ENCODE measurements at regions not wholly inside any gene's neighbourhood (a gene's known extent, or its start where the extent isn't known, plus 50 kb on each side); places are given as distances from the start of the nearest gene placed in this dataset.
"Not testable (repeated sequence)": the region's sequence is repeated elsewhere in the genome, so short reads cannot be mapped to it uniquely, and the experiment has no call there.

DNA sequence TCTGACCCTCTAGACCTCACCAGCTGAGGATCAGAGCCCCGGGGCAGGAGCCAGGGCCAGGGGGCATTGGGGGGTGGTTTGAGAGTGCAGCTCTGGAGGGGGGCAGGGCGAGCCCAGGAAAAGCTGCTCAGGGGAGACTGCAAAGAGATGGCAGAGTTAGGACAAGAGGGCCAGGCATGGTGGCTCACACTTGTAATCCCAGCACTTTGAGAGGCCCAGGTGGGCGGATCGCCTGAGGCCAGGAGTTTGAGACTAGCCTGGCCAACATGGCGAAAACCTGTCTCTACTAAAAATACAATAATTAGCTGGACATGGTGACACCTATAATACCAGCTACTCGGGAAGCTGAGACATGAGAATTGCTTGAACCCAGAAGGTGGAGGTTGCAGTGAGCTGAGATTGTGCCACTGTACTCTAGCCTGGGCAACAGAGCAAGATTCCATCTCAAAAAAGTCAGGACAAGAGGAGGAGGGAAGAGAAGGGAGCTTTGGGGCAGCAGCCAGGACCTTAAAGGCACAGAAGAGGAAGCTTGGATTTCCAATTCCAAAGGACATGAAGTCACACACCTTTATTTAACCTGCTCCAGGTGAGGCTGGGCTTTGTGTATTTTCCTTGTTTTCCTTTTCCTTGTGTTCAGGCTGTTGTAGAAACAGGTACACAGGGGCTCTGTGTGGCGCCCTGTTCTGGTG lies 180.5 kb upstream of the OSBPL11 start:
- CTCF ChIA-PET; SMC1A ChIA-PET (ENCODE audit: uncharacterized antibody, unreplicated experiment); RAD21 ChIA-PET (ENCODE audit: unreplicated experiment): not testable (repeated sequence)

DNA sequence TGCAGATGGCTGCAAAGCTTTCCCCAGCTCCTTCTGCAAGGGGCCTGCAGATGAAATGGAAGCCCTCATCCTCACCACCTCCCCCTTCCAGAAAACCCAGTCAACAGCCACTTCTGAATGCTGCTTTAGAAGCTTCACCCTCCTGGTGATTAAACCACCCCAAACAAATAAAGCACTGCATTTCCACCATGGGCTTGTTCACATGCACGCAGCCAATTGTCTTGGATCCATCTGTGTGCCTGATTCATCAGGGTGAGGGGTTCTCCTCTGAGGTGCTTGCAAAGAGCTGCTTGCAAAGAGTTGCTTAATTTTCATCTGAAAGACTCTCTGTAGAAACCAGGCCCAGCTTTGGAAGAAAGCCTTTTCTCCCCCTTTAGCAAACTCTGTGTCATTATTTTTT lies 184.0 kb upstream of the OSBPL11 start:
- H3K4me3 ChIP-seq; CTCF ChIA-PET; H3K36me3 ChIP-seq (ENCODE audit: control insufficient read depth in 2 of 2, insufficient read depth in 2 of 2, low read length in 1 of 2); DNase-seq (ENCODE audit: low read depth, low spot score); in situ Hi-C loops (cut with MboI); H3K4me2 ChIP-seq (ENCODE audit: control insufficient read depth, insufficient read depth); H3K4me1 ChIP-seq (ENCODE audit: control insufficient read depth, insufficient read depth, low read length); SMC1A ChIA-PET (ENCODE audit: uncharacterized antibody, unreplicated experiment); FAIRE-seq; ATAC-seq; intact Hi-C loops (cut with micrococcal nuclease; ENCODE audit: unreplicated experiment); H3K79me2 ChIP-seq (ENCODE audit: control insufficient read depth, insufficient read depth, low read length); H3K27me3 ChIP-seq (replicated peaks in 1 of 2; ENCODE audit: control insufficient read depth in 2 of 2, insufficient read depth in 2 of 2, low read length in 1 of 2); H4K20me1 ChIP-seq (ENCODE audit: control insufficient read depth, insufficient read depth); BruUV-seq (replicated peaks); H2AFZ ChIP-seq (ENCODE audit: control insufficient read depth, low read depth, low read length); RAD21 ChIA-PET (ENCODE audit: unreplicated experiment); POLR2A ChIA-PET; H3K9me3 ChIP-seq (replicated peaks; ENCODE audit: control insufficient read depth, insufficient read depth, low read length); H3K27ac ChIP-seq (ENCODE audit: control insufficient read depth, insufficient read depth); H3K9ac ChIP-seq (ENCODE audit: control insufficient read depth, insufficient read depth, low read length): not testable (repeated sequence)
- WGBS (ENCODE audit: insufficient coverage, insufficient replicate concordance, low lambda C conversion rate, missing lambda C conversion rate) = 6% methylated on average over 1 of the region's 1 CpG

More for the DNA sequence above, 180.5 kb upstream of the OSBPL11 start:
- in situ Hi-C loops (cut with MboI); H3K36me3 ChIP-seq (ENCODE audit: control insufficient read depth in 2 of 2, insufficient read depth in 2 of 2, low read length in 1 of 2); BruUV-seq (replicated peaks); H3K9ac ChIP-seq (ENCODE audit: control insufficient read depth, insufficient read depth, low read length); ATAC-seq; POLR2A ChIA-PET; H3K27me3 ChIP-seq (replicated peaks in 1 of 2; ENCODE audit: control insufficient read depth in 2 of 2, insufficient read depth in 2 of 2, low read length in 1 of 2); DNase-seq (ENCODE audit: low read depth, low spot score); intact Hi-C loops (cut with micrococcal nuclease; ENCODE audit: unreplicated experiment); H3K4me1 ChIP-seq (ENCODE audit: control insufficient read depth, insufficient read depth, low read length); H2AFZ ChIP-seq (ENCODE audit: control insufficient read depth, low read depth, low read length); H3K4me2 ChIP-seq (ENCODE audit: control insufficient read depth, insufficient read depth); H3K79me2 ChIP-seq (ENCODE audit: control insufficient read depth, insufficient read depth, low read length); H3K4me3 ChIP-seq; FAIRE-seq; H3K27ac ChIP-seq (ENCODE audit: control insufficient read depth, insufficient read depth); H4K20me1 ChIP-seq (ENCODE audit: control insufficient read depth, insufficient read depth); H3K9me3 ChIP-seq (replicated peaks; ENCODE audit: control insufficient read depth, insufficient read depth, low read length): not testable (repeated sequence)
- WGBS (ENCODE audit: insufficient coverage, insufficient replicate concordance, low lambda C conversion rate, missing lambda C conversion rate) = 0% methylated on average over 6 of the region's 7 CpGs

DNA sequence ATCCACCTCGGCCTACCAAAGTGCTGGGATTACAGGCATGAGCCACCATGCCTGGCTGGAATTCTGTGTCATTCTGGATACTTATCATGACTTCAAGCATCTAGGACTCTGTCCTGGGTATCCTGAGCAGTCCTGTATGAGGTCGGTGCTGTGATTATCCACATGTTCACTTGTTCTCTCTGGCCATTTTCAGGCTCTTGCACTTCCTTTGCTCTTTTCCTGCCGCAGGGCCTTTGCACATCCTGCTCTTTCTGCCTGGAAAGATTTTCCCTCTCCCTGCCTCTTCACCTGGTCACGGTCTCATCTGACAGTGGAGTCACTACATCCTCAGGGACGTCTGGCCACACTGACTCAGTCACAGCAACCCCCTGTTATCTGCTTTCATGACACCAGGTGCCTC lies 184.6 kb upstream of the OSBPL11 start:
- RAD21 ChIA-PET (ENCODE audit: unreplicated experiment); FAIRE-seq: not testable (repeated sequence)
- WGBS (ENCODE audit: insufficient coverage, insufficient replicate concordance, low lambda C conversion rate, missing lambda C conversion rate) = 33% methylated on average over 5 of the region's 5 CpGs

DNA sequence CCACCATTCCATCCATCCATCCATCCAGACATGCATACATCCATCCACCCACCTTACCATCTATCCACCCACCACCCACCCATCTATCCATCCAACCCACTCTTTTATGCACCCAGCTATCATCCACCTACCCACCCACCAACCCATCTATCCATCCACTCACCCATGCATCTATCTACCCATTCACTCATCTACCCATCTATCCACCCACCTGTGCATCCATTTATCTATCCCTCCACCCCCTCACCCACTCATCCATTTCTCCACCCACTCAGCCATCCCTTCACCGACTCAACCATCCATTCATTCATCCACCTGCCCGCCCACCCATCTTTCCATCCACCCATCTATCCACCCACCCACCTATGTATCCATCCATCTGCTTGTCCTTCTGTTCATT lies 186.4 kb upstream of the OSBPL11 start:
- RAD21 ChIA-PET (ENCODE audit: unreplicated experiment); in situ Hi-C loops (cut with MboI); H3K9ac ChIP-seq (ENCODE audit: control insufficient read depth, insufficient read depth, low read length); H3K4me3 ChIP-seq; FAIRE-seq; POLR2A ChIA-PET; H3K9me3 ChIP-seq (replicated peaks; ENCODE audit: control insufficient read depth, insufficient read depth, low read length); H2AFZ ChIP-seq (ENCODE audit: control insufficient read depth, low read depth, low read length); H3K27me3 ChIP-seq (replicated peaks in 1 of 2; ENCODE audit: control insufficient read depth in 2 of 2, insufficient read depth in 2 of 2, low read length in 1 of 2); intact Hi-C loops (cut with micrococcal nuclease; ENCODE audit: unreplicated experiment); H4K20me1 ChIP-seq (ENCODE audit: control insufficient read depth, insufficient read depth); H3K4me2 ChIP-seq (ENCODE audit: control insufficient read depth, insufficient read depth); ATAC-seq; H3K36me3 ChIP-seq (ENCODE audit: control insufficient read depth in 2 of 2, insufficient read depth in 2 of 2, low read length in 1 of 2); SMC1A ChIA-PET (ENCODE audit: uncharacterized antibody, unreplicated experiment); DNase-seq (ENCODE audit: low read depth, low spot score); H3K4me1 ChIP-seq (ENCODE audit: control insufficient read depth, insufficient read depth, low read length); CTCF ChIA-PET; H3K27ac ChIP-seq (ENCODE audit: control insufficient read depth, insufficient read depth); H3K79me2 ChIP-seq (ENCODE audit: control insufficient read depth, insufficient read depth, low read length); BruUV-seq (replicated peaks): not testable (repeated sequence)
- WGBS (ENCODE audit: insufficient coverage, insufficient replicate concordance, low lambda C conversion rate, missing lambda C conversion rate) = 0% methylated on average over 2 of the region's 2 CpGs

More for the DNA sequence above, 184.6 kb upstream of the OSBPL11 start:
- H3K9me3 ChIP-seq (replicated peaks; ENCODE audit: control insufficient read depth, insufficient read depth, low read length); ATAC-seq; H3K4me1 ChIP-seq (ENCODE audit: control insufficient read depth, insufficient read depth, low read length); H4K20me1 ChIP-seq (ENCODE audit: control insufficient read depth, insufficient read depth); intact Hi-C loops (cut with micrococcal nuclease; ENCODE audit: unreplicated experiment); DNase-seq (ENCODE audit: low read depth, low spot score); BruUV-seq (replicated peaks); H3K27me3 ChIP-seq (replicated peaks in 1 of 2; ENCODE audit: control insufficient read depth in 2 of 2, insufficient read depth in 2 of 2, low read length in 1 of 2); CTCF ChIA-PET; H3K79me2 ChIP-seq (ENCODE audit: control insufficient read depth, insufficient read depth, low read length); H3K36me3 ChIP-seq (ENCODE audit: control insufficient read depth in 2 of 2, insufficient read depth in 2 of 2, low read length in 1 of 2); H3K27ac ChIP-seq (ENCODE audit: control insufficient read depth, insufficient read depth); POLR2A ChIA-PET; H3K4me2 ChIP-seq (ENCODE audit: control insufficient read depth, insufficient read depth); H3K9ac ChIP-seq (ENCODE audit: control insufficient read depth, insufficient read depth, low read length); H3K4me3 ChIP-seq; H2AFZ ChIP-seq (ENCODE audit: control insufficient read depth, low read depth, low read length); SMC1A ChIA-PET (ENCODE audit: uncharacterized antibody, unreplicated experiment); in situ Hi-C loops (cut with MboI): not testable (repeated sequence)

All from GM12878 (cell line).